GM12872 (cell line): ENCODE measurements at regions not wholly inside any gene's neighbourhood (a gene's known extent, or its start where the extent isn't known, plus 50 kb on each side); places are given as distances from the start of the nearest gene placed in this dataset.

Experiments
- CTCF ChIP-seq: IDR thresholded peaks from 3 replicates; pipeline ENCODE4 v1.5.1; 2011; ENCODE audit warnings: low read depth, mild to moderate bottlenecking, low read length, moderate library complexity; ENCODE audit not compliant: insufficient read depth

- TF ChIP-seq CTCF, result no peak
Measured at GRCh38 chr3:106985721-106986120, 391.5 kb upstream of the CCDC54 start.

GRCh38 chr3:107001635-107002034, 375.6 kb upstream of the CCDC54 start:
- TF ChIP-seq CTCF, result no peak

GRCh38 chr3:107008213-107008612, 369.0 kb upstream of the CCDC54 start:
- TF ChIP-seq CTCF, result no peak

GRCh38 chr3:107013641-107014040, 363.6 kb upstream of the CCDC54 start:
- TF ChIP-seq CTCF, result no peak

- no peak for TF ChIP-seq CTCF
Measured at GRCh38 chr3:107024551-107025026, 352.6 kb upstream of the CCDC54 start.

- TF ChIP-seq CTCF, result no peak
Measured at GRCh38 chr3:107025961-107026360, 351.3 kb upstream of the CCDC54 start.

GRCh38 chr3:107028086-107028485, 349.2 kb upstream of the CCDC54 start:
- no peak for TF ChIP-seq CTCF

- TF ChIP-seq CTCF, result no peak
Measured at GRCh38 chr3:107028626-107029025, 348.6 kb upstream of the CCDC54 start.
